ENCODE measurements at regions not wholly inside any gene's neighbourhood (a gene's known extent, or its start where the extent isn't known, plus 50 kb on each side); places are given as distances from the start of the nearest gene placed in this dataset.

DNA sequence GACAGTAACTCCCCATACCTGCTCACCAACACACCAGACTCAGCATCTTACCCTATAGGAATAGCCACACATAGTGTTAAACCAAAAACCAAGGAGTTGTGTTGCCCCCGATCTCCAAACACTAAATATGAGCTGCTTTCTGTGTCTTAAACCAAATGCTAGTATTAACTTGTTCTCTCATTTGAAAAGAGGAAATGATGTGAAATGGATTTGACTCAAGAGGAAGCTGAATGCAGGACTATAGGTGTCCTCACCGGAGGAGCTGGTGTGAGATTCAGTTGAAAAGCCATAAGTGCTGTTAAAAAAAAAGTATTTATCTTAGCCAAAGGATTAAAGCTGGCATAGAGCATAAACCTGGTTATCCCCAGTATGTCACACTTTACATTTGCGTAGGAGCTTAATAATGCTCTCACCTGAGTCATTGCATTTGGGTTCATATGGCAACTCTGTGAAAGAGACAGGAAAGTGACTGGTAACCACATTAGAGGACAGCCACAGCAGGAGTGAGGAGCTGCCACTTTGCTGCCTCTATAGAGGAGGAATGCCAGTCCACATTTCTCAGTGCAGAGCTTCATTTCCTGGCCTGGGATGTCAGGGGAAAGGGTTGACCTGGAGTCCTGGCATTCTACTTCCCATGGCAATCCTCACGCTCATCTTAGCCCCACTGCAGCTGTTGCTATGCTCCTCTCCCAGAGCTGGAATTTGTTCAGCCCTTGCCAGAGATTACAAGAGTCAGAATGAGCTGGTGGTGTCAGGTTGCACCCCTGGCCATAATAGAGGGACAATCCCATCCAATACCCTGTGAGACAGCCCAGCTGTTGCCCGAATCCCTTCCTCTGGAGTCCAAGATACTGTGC lies 143.3 kb upstream of the ANKFN1 start:
- H3K4me3 ChIP-seq = no peak overlapping the region
- H3K4me1 ChIP-seq = no peaks in the 10 kb centered on the region
- H3K9me3 ChIP-seq = no peaks in the 10 kb centered on the region
- H3K27me3 ChIP-seq = no peaks in the 10 kb centered on the region
- intact Hi-C loops (cut with DNase I) = no loop called here
- TF ChIP-seq, protein P1, sequence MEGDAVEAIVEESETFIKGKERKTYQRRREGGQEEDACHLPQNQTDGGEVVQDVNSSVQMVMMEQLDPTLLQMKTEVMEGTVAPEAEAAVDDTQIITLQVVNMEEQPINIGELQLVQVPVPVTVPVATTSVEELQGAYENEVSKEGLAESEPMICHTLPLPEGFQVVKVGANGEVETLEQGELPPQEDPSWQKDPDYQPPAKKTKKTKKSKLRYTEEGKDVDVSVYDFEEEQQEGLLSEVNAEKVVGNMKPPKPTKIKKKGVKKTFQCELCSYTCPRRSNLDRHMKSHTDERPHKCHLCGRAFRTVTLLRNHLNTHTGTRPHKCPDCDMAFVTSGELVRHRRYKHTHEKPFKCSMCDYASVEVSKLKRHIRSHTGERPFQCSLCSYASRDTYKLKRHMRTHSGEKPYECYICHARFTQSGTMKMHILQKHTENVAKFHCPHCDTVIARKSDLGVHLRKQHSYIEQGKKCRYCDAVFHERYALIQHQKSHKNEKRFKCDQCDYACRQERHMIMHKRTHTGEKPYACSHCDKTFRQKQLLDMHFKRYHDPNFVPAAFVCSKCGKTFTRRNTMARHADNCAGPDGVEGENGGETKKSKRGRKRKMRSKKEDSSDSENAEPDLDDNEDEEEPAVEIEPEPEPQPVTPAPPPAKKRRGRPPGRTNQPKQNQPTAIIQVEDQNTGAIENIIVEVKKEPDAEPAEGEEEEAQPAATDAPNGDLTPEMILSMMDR (IDR thresholded peaks at IDR 0.05) = no peak
- H3K36me3 ChIP-seq = no peaks in the 10 kb centered on the region
- H3K27ac ChIP-seq = no peak overlapping the region
- DNase-seq (ENCODE audit: low spot score in 2 of 2) = no peak

DNA sequence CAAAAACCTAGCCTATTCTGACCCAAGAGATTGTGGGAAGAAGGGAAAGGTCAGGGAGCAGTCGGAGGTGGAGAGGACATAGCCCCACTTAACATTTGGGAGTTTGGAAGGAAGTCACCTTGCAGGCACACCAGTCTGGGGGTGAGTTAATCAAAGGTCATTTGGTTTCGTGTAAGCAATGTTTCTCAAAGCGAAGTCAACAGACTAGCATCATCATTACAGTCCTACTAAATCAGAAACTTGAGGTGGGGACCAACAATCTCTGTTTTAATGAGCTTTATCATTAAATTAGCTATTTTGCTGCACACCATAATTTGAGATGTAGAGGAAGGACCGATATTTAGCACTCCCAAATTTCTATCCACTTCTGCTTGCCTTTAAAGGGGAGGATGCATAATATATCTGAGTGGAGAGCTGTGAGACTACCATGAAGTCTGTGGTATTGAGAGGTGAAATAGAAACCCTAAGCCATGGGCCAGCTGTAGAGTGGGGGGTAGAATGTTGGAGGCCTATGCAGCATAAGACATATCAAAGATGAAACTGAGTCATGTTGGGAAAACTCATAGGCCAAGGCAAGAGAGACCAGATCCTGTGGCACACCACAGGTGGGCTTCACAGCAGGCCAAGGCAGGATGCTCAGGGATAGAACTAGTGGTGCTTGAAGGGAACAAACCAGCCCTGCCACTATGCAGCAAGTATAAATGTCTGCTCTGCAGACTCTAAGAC lies 141.7 kb upstream of the ANKFN1 start:
- no peak for DNase-seq (ENCODE audit: low spot score in 2 of 2)
- TF ChIP-seq, protein P1 (IDR thresholded peaks at IDR 0.05) = no peak

DNA sequence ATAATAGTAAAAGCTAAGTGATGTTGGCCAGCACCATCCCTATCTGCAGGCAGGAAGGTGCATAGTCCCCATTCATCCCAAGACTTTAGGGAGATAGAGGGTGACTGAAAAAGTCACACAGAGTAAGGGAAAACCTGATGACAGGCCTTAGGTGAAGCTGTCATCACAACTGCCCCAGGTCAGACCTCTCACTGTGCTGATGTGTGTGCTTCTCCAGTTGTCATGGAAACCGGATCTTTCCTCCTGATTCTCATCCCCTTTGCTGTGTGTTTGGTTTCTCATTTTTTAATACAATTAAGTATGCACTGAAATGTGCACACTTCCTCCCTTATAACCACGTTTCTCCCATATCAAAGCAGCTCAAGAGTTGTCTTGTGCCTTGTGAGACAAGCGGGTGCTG lies 135.1 kb upstream of the ANKFN1 start:
- Histone ChIP-seq H3K27me3 (no peaks in the 10 kb centered on the region), H3K36me3 (no peaks in the 10 kb centered on the region), H3K4me1 (no peaks in the 10 kb centered on the region), H3K9me3 (no peaks in the 10 kb centered on the region), H3K4me3 (no peak overlapping the region), H3K27ac (no peak overlapping the region)
- intact Hi-C loops (cut with DNase I) = no loop called here
- DNase-seq (ENCODE audit: low spot score in 2 of 2) = no peak
- TF ChIP-seq, protein P1 (IDR thresholded peaks at IDR 0.05) = no peak

More for the DNA sequence above, 141.7 kb upstream of the ANKFN1 start:
- Histone ChIP-seq H3K36me3 (no peaks in the 10 kb centered on the region), H3K9me3 (no peaks in the 10 kb centered on the region), H3K4me3 (no peak overlapping the region), H3K27ac (no peak overlapping the region), H3K4me1 (no peaks in the 10 kb centered on the region), H3K27me3 (no peaks in the 10 kb centered on the region)
- intact Hi-C loops (cut with DNase I) = no loop called here

DNA sequence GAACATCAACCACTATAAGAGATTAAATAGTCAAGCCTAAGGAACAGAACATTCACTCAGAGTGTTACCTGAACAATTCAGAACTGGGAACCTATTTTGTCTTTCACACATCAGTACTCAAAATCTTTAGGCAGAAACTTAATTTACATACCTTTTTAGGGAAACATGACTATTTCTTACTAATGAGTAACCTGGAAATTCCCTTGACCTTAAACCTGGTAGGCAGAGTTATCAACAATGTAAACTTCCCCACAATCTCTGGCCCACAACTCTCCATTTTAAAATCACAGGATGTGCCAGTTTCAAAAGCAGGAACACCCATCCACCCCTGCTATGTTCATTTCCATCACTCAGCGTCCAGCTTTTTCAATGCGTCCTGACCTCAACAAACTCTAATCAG lies 132.9 kb upstream of the ANKFN1 start:
- Histone ChIP-seq H3K36me3 (no peaks in the 10 kb centered on the region), H3K9me3 (no peaks in the 10 kb centered on the region), H3K27ac (no peak overlapping the region), H3K4me3 (no peak overlapping the region), H3K4me1 (no peaks in the 10 kb centered on the region), H3K27me3 (no peaks in the 10 kb centered on the region)
- no peak for DNase-seq (ENCODE audit: low spot score in 2 of 2)
- TF ChIP-seq, protein P1 (IDR thresholded peaks at IDR 0.05) = no peak
- intact Hi-C loops (cut with DNase I) = no loop called here

DNA sequence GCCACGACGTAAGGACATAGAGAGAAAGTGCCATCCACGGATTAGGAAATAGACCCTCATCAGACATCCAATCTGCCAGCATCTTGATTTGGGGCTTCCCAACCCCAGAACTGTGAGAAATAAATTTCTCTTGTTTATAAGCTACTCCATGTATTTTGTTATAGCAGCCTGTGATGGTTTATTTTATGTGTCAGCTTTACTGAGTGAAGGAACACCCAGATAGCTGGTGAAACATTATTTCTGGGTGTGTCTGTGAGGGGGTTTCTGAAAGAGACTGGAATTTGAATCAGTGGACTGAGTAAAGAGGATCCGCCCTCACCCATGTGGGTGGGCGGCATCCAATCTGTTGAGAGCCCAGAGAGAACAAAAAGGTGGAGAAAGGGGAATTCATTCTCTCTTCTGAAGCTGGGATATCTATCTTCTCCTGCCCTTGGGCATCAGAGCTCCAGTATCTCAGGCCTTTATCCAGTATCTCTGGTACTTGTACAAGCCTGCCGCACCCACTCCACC lies 131.5 kb upstream of the ANKFN1 start:
- Histone ChIP-seq H3K4me1 (no peaks in the 10 kb centered on the region), H3K9me3 (no peaks in the 10 kb centered on the region), H3K27me3 (no peaks in the 10 kb centered on the region), H3K36me3 (no peaks in the 10 kb centered on the region), H3K4me3 (no peak overlapping the region), H3K27ac (no peak overlapping the region)
- TF ChIP-seq, protein P1 (IDR thresholded peaks at IDR 0.05) = no peak
- intact Hi-C loops (cut with DNase I) = no loop called here
- no peak for DNase-seq (ENCODE audit: low spot score in 2 of 2)

All from ascending aorta (tissue), 2 donors.